IMR-90 (cell line): ENCODE measurements at regions not wholly inside any gene's neighbourhood (a gene's known extent, or its start where the extent isn't known, plus 50 kb on each side); places are given as distances from the start of the nearest gene placed in this dataset.

Experiments used
- ATAC-seq: fragments of 200-7000 bp; cut with Tn5 transposase; 2 replicates; pipeline ENCODE4 v1.9.1; 2020; ENCODE audit warnings: low read depth, mild to moderate bottlenecking, moderate library complexity
- BruUV-seq: library from RNA; stranded (reverse); fragments of 400-500 nt; replicated peaks from 2 replicates; lab custom pipeline; 2021; lab: Mats Ljungman, UMichigan
- CTCF ChIA-PET: fragments of 300-600 bp; formaldehyde crosslinking; extraction: SDS; loops from one replicate; lab custom pipeline; 2021; ENCODE audit warnings: antibody characterized with exemption; lab: Yijun Ruan, JAX
- POLR2A ChIA-PET: fragments of 300-600 bp; sonication (Branson Sonifier 250); formaldehyde crosslinking; loops from one replicate; lab custom pipeline; 2022; ENCODE audit warnings: antibody characterized with exemption; ENCODE audit not compliant: unreplicated experiment; lab: Charles Lee
- DNase-seq: peaks from one replicate; pipeline ENCODE4 v3.0.0; 2013
- H2AFZ ChIP-seq: replicated peaks from 2 replicates; pipeline ENCODE3; 2013; ENCODE audit warnings: low read length, mild to moderate bottlenecking; ENCODE audit not compliant: poor library complexity
- H2AK5ac ChIP-seq: 2 replicates; pipeline ENCODE4 v1.6.1; 2013; ENCODE audit warnings: low read depth, low read length, inconsistent platforms
- H2AK9ac ChIP-seq: replicated peaks from 2 replicates; pipeline ENCODE3; 2013; ENCODE audit warnings: mild to moderate bottlenecking, low read depth, low read length, moderate library complexity; ENCODE audit not compliant: poor library complexity
- H2BK120ac ChIP-seq: 2 replicates; pipeline ENCODE4 v1.6.1; 2013; ENCODE audit warnings: low read depth, low read length, inconsistent platforms
- H2BK15ac ChIP-seq: 3 replicates; pipeline ENCODE4 v1.6.1; 2013; ENCODE audit warnings: low read depth, low read length, inconsistent platforms
- H2BK20ac ChIP-seq: 2 replicates; pipeline ENCODE4 v1.6.1; 2013; ENCODE audit warnings: low read depth, mild to moderate bottlenecking, inconsistent platforms, low read length, moderate library complexity
- H2BK5ac ChIP-seq: 2 replicates; pipeline ENCODE4 v1.6.1; 2013; ENCODE audit warnings: mild to moderate bottlenecking, low read depth, low read length, inconsistent platforms; ENCODE audit not compliant: poor library complexity, severe bottlenecking
- H3K14ac ChIP-seq: replicated peaks from 2 replicates; pipeline ENCODE4 v1.6.1; 2013; ENCODE audit warnings: low read depth, low read length, inconsistent platforms
- H3K18ac ChIP-seq: 2 replicates; pipeline ENCODE4 v1.6.1; 2013; ENCODE audit warnings: low read depth, low read length, control low read depth
- H3K23ac ChIP-seq: 2 replicates; pipeline ENCODE4 v1.6.1; 2013; ENCODE audit warnings: low read depth, low read length, inconsistent platforms
- H3K27ac ChIP-seq: 2 replicates; pipeline ENCODE4 v1.5.1; 2013; ENCODE audit warnings: mild to moderate bottlenecking, control low read depth, low read length; ENCODE audit not compliant: insufficient read depth
- H3K27me3 ChIP-seq: 2 replicates; pipeline ENCODE4 v1.6.1; 2013; ENCODE audit warnings: low read length; ENCODE audit not compliant: control insufficient read depth, insufficient read depth
- H3K36me3 ChIP-seq: 2 replicates; pipeline ENCODE4 v1.6.1; 2013; ENCODE audit warnings: low read length, mixed read lengths; ENCODE audit not compliant: control insufficient read depth, insufficient read depth
- H3K4ac ChIP-seq: 2 replicates; pipeline ENCODE4 v1.6.1; 2013; ENCODE audit warnings: low read depth, low read length, inconsistent platforms
- H3K4me1 ChIP-seq: 2 replicates; pipeline ENCODE4 v1.6.1; 2013; ENCODE audit warnings: low read length, mixed read lengths; ENCODE audit not compliant: control insufficient read depth, insufficient read depth
- H3K4me2 ChIP-seq: 2 replicates; pipeline ENCODE4 v1.6.1; 2013; ENCODE audit warnings: low read depth, mild to moderate bottlenecking, control low read depth, low read length, moderate library complexity
- H3K4me3 ChIP-seq: 2 replicates; pipeline ENCODE4 v1.5.1; 2013; ENCODE audit warnings: low read depth, mild to moderate bottlenecking, control low read depth, low read length, moderate library complexity; ENCODE audit not compliant: insufficient read depth
- H3K56ac ChIP-seq: 2 replicates; pipeline ENCODE4 v1.6.1; 2013; ENCODE audit warnings: low read length, inconsistent platforms; ENCODE audit not compliant: insufficient read depth; ENCODE audit errors: extremely low read depth
- H3K79me1 ChIP-seq, 2 experiments: 2 replicates each; pipeline ENCODE4 v1.6.1; 2013; ENCODE audit warnings: low read length in 2 of 2, inconsistent platforms in 1 of 2, low read depth in 1 of 2
- H3K9ac ChIP-seq: 2 replicates; pipeline ENCODE4 v1.6.1; 2013; ENCODE audit warnings: low read depth, low read length, control low read depth
- H3K9me1 ChIP-seq: 2 replicates; pipeline ENCODE4 v1.6.1; 2013; ENCODE audit warnings: low read length, inconsistent platforms; ENCODE audit not compliant: insufficient read depth
- H3K9me3 ChIP-seq: 2 replicates; pipeline ENCODE4 v1.6.1; 2013; ENCODE audit warnings: low read length; ENCODE audit not compliant: control insufficient read depth, insufficient read depth
- H4K20me1 ChIP-seq: 2 replicates; pipeline ENCODE4 v1.6.1; 2013; ENCODE audit warnings: low read length, inconsistent platforms; ENCODE audit not compliant: insufficient read depth
- H4K5ac ChIP-seq: 2 replicates; pipeline ENCODE4 v1.6.1; 2013; ENCODE audit warnings: mild to moderate bottlenecking, low read depth, low read length, control low read depth
- H4K8ac ChIP-seq, 2 experiments: 2 replicates each; pipeline ENCODE4 v1.6.1; 2013; ENCODE audit warnings: low read depth in 2 of 2, low read length in 2 of 2, control low read depth in 1 of 2, inconsistent platforms in 1 of 2
- H4K91ac ChIP-seq: 2 replicates; pipeline ENCODE4 v1.6.1; 2013; ENCODE audit warnings: low read depth, low read length, inconsistent platforms; ENCODE audit not compliant: insufficient read depth
- CHD1 ChIP-seq: IDR thresholded peaks from 2 replicates; pipeline ENCODE4 v1.6.1; 2012; ENCODE audit warnings: low read depth, low read length, improper control_type of control experiment
- MAFK ChIP-seq: IDR thresholded peaks from 2 replicates; pipeline ENCODE4 v1.6.1; 2012; ENCODE audit warnings: low read depth, low read length, improper control_type of control experiment
- NFE2L2 ChIP-seq: fragments of 150-350 bp; IDR thresholded peaks from 2 replicates; pipeline ENCODE4 v1.6.1; 2016; ENCODE audit warnings: low read depth, mild to moderate bottlenecking, low read length
- POLR2A ChIP-seq: IDR thresholded peaks from 2 replicates; pipeline ENCODE4 v1.6.1; 2012; ENCODE audit warnings: mild to moderate bottlenecking, low read depth, low read length
- RFX5 ChIP-seq: IDR thresholded peaks from 2 replicates; pipeline ENCODE4 v1.8.0; 2012; ENCODE audit warnings: low read depth, mild to moderate bottlenecking, low read length, moderate library complexity
- WGBS, 2 experiments: methylation state at CpG; one replicate each; pipeline versions ENCODE4 v1.1.5 to v1.1.7; 2013; ENCODE audit warnings: missing lambda C conversion rate in 2 of 2; ENCODE audit not compliant: insufficient read length in 1 of 2; ENCODE audit errors: extremely low coverage in 2 of 2; 5-methylcytosine and 5-hydroxymethylcytosine counted together
- dilution Hi-C: fragments of 300-500 bp; cut with HindIII; formaldehyde crosslinking; loops from one replicate; pipeline ENCODE4 v1.14.3; 2018; ENCODE audit warnings: low sequenced_read_pairs; ENCODE audit not compliant: unreplicated experiment
- in situ Hi-C: fragments of 300-500 bp; cut with MboI; formaldehyde crosslinking; loops from 3 replicates; pipeline ENCODE4 v1.14.3; 2019; ENCODE audit warnings: low sequenced_read_pairs, inconsistent platforms, mixed read lengths
- intact Hi-C: fragments of 100-400 bp; cut with micrococcal nuclease; formaldehyde crosslinking; loops from 2 replicates; pipeline ENCODE4 v1.10.0; 2022
- TF ChIP-seq, protein P1 (sequence below): fragments of 150-350 bp; IDR thresholded peaks from 2 replicates; pipeline ENCODE4 v1.6.1; 2016; ENCODE audit warnings: low read depth, mild to moderate bottlenecking, low read length, moderate library complexity, borderline replicate concordance
- TF ChIP-seq, protein P2 (sequence below): fragments of 150-350 bp; IDR thresholded peaks from 2 replicates; pipeline ENCODE4 v1.6.1; 2017; ENCODE audit warnings: mild to moderate bottlenecking, antibody characterized with exemption, low read length, low read depth

DNA sequence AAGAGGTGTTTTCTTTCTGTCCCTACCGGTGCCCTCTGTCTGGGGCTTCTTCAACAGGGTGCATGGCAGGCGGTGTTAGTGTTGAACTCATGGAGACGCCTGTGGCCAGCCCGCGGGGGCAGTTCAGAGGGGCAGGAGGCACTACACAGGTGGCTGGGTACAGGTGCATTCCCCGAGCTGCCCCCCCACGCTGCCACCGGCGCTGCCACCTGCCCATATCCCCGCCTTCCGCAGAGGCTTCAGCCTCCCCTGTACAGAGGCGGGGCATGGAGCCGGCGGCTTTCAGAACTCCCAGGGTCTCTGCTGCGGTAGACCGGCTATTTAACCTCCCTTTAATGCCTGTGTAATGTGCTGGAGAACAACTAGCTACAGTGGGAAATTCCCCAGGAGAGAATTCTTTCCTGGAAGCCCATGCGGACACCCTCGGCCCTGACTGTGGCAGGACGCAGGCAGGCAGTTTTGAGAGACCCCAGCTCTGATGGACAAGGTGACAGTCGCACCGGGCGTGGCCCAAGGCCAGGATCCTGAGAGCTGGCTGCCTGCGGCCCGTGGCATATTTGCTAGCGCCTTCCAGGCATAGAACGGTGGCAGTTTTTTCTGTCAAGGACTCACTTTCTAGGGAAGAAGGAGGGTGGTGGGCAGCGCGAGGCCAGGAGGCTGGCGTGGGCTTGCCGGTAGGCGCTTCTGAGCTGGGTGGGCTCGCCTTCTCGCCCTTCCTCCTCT lies 53.7 kb upstream of the ZNF32 start:
- H3K9ac ChIP-seq = no peak overlapping the region
- 0 out of 2 replicates have a peak, but pooled peaks cover 2% of the 10 kb centered on the region for H3K9me1 ChIP-seq
- no peak overlapping the region for H2AFZ ChIP-seq
- H2BK15ac ChIP-seq = no peak overlapping the region
- WGBS, 2 experiments = 91% methylated on average over 7 of the region's 33 CpGs; no CpG with 5 or more reads in 1 of the 2 experiments
- no peaks in the 10 kb centered on the region for H4K20me1 ChIP-seq
- no peak overlapping the region for H3K56ac ChIP-seq
- no TSS peak for BruUV-seq
- no peak overlapping the region for H3K4me2 ChIP-seq
- H3K9me3 ChIP-seq = no peaks in the 10 kb centered on the region
- no peak overlapping the region for H3K23ac ChIP-seq
- no peaks in the 10 kb centered on the region for H3K36me3 ChIP-seq
- dilution Hi-C loops = no loop called here
- H3K4ac ChIP-seq = no peak overlapping the region
- no peak overlapping the region for H2AK9ac ChIP-seq
- no peak overlapping the region for H3K4me3 ChIP-seq
- intact Hi-C loops = no loop called here
- H2BK5ac ChIP-seq = no peak overlapping the region
- ATAC-seq (no peak), DNase-seq (no peak)
- H3K27me3 ChIP-seq = no peaks in the 10 kb centered on the region; the same call in 1 of the 2 replicates
- H3K79me1 ChIP-seq = no peaks in the 10 kb centered on the region
- POLR2A ChIA-PET = no interaction called here
- TF ChIP-seq CHD1 (no peak), RFX5 (no peak), NFE2L2 (no peak), POLR2A (no peak), MAFK (no peak)
- TF ChIP-seq, protein P1, sequence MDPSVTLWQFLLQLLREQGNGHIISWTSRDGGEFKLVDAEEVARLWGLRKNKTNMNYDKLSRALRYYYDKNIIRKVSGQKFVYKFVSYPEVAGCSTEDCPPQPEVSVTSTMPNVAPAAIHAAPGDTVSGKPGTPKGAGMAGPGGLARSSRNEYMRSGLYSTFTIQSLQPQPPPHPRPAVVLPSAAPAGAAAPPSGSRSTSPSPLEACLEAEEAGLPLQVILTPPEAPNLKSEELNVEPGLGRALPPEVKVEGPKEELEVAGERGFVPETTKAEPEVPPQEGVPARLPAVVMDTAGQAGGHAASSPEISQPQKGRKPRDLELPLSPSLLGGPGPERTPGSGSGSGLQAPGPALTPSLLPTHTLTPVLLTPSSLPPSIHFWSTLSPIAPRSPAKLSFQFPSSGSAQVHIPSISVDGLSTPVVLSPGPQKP = no peak
- TF ChIP-seq, protein P2, sequence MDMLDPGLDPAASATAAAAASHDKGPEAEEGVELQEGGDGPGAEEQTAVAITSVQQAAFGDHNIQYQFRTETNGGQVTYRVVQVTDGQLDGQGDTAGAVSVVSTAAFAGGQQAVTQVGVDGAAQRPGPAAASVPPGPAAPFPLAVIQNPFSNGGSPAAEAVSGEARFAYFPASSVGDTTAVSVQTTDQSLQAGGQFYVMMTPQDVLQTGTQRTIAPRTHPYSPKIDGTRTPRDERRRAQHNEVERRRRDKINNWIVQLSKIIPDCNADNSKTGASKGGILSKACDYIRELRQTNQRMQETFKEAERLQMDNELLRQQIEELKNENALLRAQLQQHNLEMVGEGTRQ = no peak
- H4K8ac ChIP-seq = no peak overlapping the region
- H3K4me1 ChIP-seq = peaks cover 3% of the 10 kb centered on the region; the same call in 1 of the 2 replicates
- H2BK120ac ChIP-seq = no peak overlapping the region
- in situ Hi-C loops = no loop called here
- H3K27ac ChIP-seq = no peak overlapping the region
- no peak overlapping the region for H3K18ac ChIP-seq
- no peak overlapping the region for H4K91ac ChIP-seq
- H2BK20ac ChIP-seq = no peak overlapping the region
- H4K5ac ChIP-seq = no peak overlapping the region
- H3K14ac ChIP-seq = no peak overlapping the region
- CTCF ChIA-PET = no interaction called here
- no peak overlapping the region for H2AK5ac ChIP-seq
